Stimulated activated CD8-positive, alpha-beta memory T cell treated with anti-CD3 and anti-CD28 coated beads, Interleukin-12 subunit alpha, Interleukin-12 subunit beta, amount 100 ng/mL, for 24 hours (primary cell): ENCODE measurements at regions not wholly inside any gene's neighbourhood (a gene's known extent, or its start where the extent isn't known, plus 50 kb on each side); places are given as distances from the start of the nearest gene placed in this dataset.

Experiments used
- DNase-seq: peaks from one replicate; pipeline ENCODE4 v3.0.0-alpha.2; 2020; ENCODE audit errors: extremely low read depth

DNA sequence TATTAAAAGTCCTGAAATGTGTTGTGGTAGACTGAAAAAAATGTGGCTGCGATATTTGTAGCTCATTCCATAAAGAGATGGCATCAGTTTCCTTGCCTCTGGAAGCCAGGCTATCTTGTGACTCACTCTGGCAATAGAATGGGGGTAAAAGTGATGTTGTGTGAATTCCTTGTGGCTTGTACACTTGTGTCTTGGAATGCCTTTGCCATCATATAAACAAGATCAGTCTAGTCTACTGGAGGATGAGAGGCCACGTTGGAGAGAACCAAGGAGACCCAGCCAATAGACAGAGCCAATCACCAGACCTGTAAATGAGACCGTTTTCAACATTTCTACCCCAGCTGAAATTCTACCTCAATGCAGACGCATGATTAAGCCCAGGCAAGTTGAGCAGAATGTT is 254.1 kb downstream of the TRIB2 start:
- no peak for DNase-seq

DNA sequence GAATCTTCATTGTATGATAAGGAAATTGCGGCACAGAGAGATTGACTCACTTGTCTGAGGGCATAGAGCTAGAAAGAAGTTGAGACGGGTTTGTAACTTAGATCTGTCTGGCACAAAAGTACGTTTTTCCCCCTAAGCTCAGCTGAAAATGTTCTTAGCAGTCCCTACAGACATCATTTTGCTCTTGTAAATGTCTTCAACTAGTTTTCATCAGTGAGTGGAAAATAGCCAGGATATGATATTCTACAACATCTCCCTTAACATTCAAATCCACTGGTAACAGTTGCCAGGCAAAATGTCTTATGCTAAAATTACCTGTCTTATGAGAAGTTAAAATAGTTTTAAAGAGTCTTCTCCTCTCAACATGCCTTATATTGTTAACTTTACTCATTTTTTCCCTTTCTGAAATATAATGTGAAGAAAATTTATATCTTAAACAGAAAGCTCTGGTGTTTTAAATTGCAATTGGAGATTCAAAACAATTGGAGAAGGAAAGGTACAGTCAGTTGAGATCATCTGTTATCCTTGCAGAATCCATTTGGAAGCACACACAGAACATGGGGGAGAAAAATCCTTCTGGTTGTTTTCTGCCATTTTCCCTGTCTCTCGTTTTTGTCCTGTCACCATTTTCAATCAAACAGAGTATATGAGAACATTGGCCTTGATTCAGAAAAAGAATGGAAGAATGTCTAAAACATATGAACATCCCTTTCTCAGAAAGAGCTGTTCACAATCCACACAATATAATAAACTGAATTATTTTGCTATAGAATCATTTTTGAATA is 255.0 kb downstream of the TRIB2 start:
- no peak for DNase-seq

DNA sequence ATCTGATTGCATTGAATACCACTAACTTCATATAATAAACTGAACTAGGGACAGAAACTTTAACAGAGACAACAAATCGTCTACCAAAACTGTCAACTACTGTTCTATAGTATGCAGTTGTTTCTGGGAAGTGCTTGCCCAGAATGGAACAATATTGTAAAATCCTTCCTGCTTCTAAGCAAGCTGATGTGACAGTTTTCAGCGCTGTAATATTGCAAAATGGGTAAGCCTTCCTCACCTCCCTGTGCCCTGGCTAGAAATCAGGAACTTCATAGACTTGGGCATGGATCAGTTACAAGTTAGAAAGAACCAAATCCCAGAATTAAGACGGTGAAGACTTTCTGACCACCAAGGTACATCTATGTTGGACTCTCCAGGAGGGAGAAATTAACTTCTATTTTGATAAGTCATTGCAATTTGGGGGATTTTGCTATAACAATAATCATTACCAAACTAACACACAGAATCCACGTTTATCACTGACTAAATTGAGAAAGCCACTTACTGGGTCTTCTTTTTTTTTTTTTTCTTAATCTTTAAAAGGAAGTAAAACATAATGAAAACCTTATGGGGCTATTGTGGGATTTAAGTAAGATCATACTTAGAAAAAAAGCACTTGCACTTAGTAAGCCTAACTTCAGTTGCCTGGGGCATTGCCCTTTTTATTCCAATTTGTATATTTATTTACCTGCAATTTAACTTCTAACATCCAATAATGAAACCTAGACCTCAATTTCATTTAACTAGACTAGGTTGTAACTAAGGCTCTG is 261.5 kb downstream of the TRIB2 start:
- no peak for DNase-seq

GRCh38 chr2:12979066-12979465 is 262.3 kb downstream of the TRIB2 start:
- DNase-seq = no peak

- DNase-seq = no peak
Observed at GRCh38 chr2:12980817-12981216, 264.1 kb downstream of the TRIB2 start.

DNA sequence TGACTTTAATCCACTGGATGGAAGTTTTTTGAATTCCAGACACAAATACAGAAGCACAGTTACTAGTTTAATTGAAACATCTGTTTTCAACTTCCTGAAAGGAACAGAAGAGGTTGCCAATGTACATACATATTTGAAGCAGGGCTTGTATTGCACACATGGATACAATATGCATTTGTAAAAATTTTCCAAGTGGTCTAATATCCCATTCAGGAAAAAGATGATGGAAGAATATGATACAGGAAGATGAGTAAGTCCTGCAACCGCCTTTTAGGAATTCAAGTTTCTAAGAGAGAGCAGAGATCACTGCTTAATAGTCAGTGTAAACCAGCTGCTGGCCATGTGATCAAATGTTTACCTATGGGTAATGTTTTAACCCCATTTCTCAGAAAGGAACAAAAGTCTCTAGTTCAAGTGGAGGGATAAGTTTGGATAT is 265.4 kb downstream of the TRIB2 start:
- no peak for DNase-seq

DNA sequence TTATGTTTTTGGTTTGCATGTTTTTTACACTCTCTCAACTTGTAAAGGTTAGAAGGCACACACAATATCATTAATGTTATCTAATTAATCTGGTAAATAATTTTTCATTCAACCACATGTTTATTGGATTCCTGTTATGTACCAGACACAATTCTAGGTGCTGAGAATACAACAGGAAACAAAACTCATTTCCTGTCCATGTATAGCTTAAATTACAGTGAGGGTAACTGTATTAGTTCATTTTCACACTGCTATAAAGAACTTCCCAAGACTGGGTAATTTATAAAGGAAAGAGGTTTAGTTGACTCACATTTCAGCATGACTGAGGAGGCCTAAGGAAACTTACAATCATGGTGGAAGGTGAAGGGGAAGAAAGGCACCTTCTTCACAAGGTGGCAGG is 270.5 kb downstream of the TRIB2 start:
- DNase-seq = no peak

DNA sequence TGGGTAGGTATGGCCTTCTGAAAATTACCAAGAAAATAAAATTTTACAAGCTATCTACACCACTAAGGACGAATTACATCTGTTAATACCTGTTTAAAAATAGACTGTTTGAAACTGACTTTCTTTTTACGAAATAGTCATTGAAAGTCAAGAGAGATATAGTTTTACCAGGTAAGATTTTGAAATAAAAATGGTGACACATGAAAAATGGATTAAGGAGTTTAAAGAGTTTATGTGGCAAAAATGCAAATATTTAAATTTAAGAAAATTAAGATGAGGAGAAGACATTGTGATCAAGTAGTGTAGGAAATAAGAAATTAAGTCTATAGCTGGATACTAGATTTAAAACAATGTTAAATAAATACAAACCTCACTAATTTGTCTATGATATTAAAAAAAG is 271.5 kb downstream of the TRIB2 start:
- no peak for DNase-seq

DNA sequence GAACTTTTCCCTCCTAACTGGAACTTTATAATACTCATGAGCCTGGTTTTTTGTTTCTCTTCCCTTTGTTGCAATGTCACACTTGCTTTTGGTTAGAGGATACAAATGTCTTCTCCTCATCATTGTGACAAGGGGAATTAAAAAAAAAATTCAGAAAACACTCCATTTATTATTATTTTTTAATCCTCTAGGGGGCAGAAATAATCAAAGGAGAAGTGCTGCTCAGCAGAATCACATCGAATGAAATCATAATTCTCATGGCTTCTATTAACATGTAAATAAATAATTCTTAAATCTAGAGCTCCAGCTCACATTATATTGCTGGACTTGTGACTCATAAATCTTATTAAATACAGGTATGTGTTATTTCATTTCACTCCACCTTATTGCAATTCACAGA is 273.8 kb downstream of the TRIB2 start:
- no peak for DNase-seq

GRCh38 chr2:12998685-12999084 is 281.9 kb downstream of the TRIB2 start:
- DNase-seq = no peak

DNA sequence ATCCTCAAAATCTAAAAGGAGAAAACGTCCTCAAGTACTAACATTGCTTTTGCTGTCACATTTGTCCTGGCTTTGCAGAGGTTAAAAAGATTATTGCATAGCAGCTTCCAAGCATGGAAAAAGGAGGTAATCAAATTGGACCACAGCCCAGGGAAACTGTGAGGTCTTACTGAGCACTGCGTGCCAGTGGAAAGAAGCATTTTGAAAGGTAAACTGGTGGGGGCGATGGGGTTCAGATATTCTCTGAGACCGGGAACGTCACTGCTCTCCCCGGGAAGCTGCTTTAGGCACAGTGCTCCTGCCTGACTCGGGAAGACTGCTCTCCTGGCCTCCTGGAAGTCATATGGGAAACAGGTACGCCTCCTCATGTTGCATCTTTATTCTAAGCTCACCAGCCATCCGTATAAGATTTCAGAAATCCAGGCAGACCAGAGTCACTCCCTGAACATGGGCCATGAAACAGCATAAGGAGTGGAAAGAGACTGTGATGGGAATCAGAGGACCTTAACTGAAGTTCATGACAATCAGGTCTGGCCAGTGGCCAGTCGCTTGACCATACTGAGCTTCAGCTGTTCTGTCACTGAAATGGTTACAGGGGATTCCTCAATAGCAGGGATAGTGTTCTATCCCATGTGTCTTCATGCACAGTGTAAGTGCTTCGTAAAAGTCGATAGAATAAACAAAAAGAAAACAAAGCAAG is 284.1 kb downstream of the TRIB2 start:
- no peak for DNase-seq

DNA sequence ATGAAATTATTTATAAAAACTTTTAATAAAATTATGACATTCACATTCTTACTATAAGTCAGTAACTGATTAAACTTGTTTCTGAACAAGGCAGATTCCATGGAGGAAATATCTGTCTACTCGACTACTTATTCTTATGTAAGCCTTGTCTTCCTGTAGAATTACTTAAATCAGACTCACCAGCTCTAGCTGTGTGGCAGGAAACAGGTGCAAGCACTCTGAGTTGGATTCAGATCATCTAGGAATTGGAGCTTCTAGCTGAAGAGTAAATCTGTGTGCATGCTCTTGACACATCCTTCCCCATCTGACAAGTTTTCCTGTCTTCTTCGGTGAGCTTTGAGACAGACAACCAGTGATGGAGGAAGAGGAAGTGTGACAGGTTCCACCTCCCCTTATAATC is 284.7 kb downstream of the TRIB2 start:
- no peak for DNase-seq

- no peak for DNase-seq
Observed at GRCh38 chr2:13002536-13003331, 286.0 kb downstream of the TRIB2 start.

DNA sequence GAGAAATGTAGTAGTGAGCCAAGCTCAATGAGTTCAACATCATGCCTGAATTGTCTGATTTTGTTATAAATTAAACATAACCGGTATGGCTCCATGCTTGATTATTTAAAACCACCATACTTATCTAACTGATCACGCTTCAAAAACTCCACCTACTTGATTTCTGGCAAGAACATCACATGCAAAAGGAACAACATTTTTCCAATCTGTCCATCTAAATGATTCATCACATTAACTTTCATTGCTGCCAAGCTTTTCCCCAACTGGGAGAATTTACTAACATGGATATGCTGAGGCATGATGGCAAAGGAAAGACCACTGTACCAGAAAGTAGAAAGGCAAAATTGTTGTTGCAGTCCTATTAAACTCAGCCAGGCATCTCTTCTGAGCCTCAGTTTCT is 286.8 kb downstream of the TRIB2 start:
- DNase-seq = no peak

DNA sequence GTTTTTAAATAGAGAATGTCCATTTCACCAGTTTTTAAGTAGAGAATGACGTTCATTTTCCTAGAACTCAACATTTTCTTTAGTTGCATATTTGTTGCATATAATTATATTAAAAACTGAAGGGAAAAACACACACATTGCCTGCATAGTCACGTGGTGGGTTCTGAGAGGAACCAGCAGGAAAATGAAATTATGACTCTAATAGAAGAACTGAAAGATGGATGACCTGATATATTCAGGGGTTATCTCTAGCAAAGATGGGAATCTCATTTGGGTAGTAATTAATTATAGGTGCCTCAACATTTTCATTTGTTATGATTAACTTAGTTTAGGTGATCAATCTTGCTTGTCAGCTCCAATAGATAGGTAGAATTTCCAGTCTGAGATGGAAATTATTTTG is 288.3 kb downstream of the TRIB2 start:
- DNase-seq = no peak

DNA sequence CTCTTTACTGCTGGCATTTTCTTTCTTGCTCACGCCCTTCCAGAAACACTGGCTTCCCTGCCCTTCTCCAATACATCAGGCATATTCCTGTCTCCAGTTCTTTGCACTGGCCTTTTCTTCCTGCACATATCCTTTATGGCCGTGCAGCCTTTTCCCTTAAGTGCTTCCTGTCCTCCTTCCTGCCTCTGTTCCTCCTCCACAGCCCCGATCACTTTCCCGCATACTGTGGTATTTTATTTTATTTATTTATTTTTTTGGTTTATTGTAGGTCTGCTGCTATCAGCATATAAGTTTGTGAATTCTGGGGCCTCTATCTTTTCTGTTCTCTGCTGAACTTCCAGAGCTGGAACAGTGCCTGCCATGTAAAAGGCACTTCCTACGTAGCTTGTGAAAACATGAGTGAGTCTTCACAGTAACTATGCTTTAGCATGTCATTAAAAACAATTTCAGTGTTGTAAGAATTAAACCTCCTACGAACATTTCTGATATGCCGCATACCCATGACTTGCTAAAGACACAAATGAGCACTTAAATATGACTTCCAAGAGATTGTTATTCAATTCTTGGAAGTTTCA is 289.1 kb downstream of the TRIB2 start:
- no peak for DNase-seq

- no peak for DNase-seq
Observed at GRCh38 chr2:13006426-13006825, 289.7 kb downstream of the TRIB2 start.

DNA sequence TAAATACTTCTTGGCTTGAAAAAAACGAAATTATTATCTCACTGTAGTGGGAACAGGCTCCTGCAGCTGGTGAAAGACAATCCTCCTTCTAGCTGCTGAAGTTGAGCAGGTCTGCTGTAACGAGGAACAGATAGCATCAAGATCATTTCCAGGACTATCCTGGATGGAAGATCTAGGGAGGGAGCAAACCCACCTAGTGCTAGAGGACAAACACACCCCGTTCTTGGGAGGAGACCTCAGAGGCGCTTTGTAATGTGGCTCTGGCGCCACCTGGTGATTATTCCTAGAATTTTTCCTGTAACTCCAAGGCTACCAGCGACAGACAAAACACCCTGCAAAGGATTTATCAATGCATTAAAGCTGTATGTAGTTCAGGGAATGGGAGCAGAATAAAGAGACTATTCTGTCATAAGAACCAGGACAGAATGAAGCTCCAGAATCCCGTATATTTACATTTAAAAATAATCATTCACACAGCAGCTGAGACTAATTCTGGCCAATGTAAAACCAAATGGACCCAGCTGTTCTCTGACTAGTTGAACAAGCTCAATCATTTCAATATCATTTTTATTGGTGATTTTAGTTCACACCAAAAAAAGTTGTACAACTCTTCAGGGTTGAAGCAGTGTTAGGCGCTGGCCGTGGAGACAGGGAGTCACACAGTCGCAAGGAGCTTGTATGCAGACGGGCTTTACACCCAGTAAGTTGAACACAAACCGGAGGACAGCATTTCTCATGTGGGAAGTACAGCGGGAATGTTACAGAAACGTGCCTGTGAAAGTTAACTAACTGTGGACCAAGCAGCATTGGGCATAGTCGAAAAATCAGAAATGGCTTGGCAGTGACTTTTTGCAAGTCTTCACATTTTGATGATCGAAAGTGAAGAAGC is 290.3 kb downstream of the TRIB2 start:
- peak; percentile 11 for DNase-seq

GRCh38 chr2:13009027-13009642 is 292.4 kb downstream of the TRIB2 start:
- no peak for DNase-seq

DNA sequence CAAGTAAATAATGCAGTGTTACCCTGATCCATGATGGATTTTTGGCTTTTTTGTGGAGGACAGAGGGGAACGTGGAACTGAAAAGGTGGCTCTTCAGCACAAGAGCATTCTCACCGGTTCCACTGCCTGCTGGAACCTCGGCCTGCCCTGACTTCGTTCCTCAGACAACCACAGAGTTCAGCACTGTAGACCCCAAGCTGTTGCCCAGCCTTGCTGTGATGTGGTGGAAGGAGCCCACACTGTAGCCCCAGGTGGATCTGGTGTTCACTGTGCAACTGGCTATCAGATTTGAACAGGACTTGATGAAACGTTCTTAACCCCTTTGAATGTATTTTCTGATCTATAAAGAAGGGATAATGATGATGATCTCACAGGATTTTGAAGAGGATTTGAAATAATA is 293.5 kb downstream of the TRIB2 start:
- DNase-seq = no peak
